ENCODE measurements at regions not wholly inside any gene's neighbourhood (a gene's known extent, or its start where the extent isn't known, plus 50 kb on each side); places are given as distances from the start of the nearest gene placed in this dataset.
"Not testable (repeated sequence)": the region's sequence is repeated elsewhere in the genome, so short reads cannot be mapped to it uniquely, and the experiment has no call there.

DNA sequence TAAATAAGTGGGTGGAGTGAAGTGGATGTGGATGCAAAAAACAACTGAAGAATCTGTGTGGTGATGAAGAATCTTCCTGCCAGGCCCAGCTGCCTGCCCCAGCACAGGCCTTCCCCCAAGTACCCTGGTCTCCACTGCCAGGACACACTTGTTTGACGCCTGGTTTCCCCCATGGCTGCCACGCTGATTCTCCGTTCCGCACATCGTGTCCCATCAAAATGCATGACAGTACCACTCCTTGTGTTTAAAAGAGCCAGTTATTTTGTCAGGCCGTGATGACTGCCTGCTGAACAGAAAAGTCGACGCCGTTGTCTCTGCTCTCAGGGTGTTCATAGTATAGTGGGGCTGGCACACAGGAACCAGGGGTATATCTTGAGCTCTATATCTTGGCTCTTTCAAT is 50.3 kb upstream of the KYNU start:
- no peak overlapping the region for H3K4me3 Mint-ChIP-seq
- no peaks in the 10 kb centered on the region for H3K27me3 Mint-ChIP-seq
- H3K27ac Mint-ChIP-seq = no peak overlapping the region
- no peaks in the 10 kb centered on the region for H3K9me3 Mint-ChIP-seq
- no peaks in the 10 kb centered on the region for H3K4me1 Mint-ChIP-seq
- DNase-seq = no peak
- CTCF ChIA-PET = no interaction called here
- H3K36me3 Mint-ChIP-seq (ENCODE audit: low read depth) = no peaks in the 10 kb centered on the region
- POLR2A ChIA-PET = no interaction called here

DNA sequence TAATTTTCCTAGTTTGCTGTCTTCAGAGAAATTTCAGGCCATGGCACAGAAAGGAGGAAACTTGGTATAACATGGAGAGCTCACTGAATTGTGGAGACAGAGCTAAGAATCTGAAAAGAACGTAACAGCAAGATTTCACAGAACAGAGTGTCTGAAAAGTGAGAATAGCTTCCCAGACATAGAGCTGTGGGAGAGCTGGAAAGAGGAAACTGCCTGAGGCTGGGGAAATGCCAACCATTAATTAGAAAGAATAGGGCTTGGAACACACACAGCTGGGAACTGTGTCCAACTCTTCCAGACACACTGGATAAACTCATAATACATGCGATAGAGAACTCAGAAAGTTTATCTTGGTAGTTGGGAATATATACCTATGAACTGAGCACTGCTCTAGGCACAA is 51.6 kb upstream of the KYNU start:
- ChIA-PET POLR2A (no interaction called here), CTCF (no interaction called here)
- Mint-ChIP-seq H3K4me3 (no peak overlapping the region), H3K4me1 (no peaks in the 10 kb centered on the region), H3K9me3 (no peaks in the 10 kb centered on the region), H3K27me3 (no peaks in the 10 kb centered on the region), H3K27ac (no peak overlapping the region), H3K36me3 (ENCODE audit: low read depth) (no peaks in the 10 kb centered on the region)
- DNase-seq = no peak

DNA sequence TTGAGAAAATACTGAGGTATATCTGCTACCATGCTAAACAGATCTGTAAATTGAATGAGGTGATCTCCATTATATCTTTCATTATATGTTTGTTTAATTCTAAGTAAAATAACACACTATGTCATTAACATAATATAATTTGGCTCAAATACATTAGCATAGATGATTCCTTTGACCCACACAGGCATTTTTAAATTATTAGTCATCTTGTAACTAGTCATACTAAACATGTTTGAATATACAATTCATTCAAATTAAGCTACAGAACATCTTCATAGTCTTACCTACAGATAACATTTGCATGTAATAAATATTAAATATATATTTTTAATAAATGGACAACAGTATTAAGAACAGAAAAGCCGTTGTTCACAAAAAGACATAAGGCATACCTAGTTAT is 52.7 kb upstream of the KYNU start:
- Mint-ChIP-seq H3K27ac (no peak overlapping the region), H3K9me3 (no peaks in the 10 kb centered on the region), H3K4me3 (no peak overlapping the region), H3K4me1 (no peaks in the 10 kb centered on the region), H3K36me3 (ENCODE audit: low read depth) (no peaks in the 10 kb centered on the region), H3K27me3 (no peaks in the 10 kb centered on the region)
- ChIA-PET CTCF (no interaction called here), POLR2A (no interaction called here)
- no peak for DNase-seq

DNA sequence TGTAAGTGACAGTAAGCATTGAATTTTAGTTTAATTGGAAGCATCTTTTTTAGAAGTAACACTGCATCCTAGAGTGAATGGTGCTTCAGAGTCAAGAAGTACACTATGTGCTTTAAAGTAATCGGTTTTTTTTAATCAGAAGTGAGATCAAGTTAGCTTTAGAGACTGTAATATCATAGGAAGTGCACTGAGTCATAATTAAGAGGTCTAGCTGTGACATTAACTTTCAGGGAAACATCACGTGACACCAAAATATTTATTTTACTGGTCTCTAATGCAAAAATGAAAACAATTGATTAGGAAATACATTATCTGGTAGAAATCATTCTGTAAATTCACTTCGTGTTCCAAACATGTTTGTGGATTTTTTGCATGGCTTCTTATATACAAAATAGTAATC is 55.3 kb upstream of the KYNU start:
- Mint-ChIP-seq H3K9me3 (no peaks in the 10 kb centered on the region), H3K4me3 (no peak overlapping the region), H3K27me3 (no peaks in the 10 kb centered on the region), H3K4me1 (no peaks in the 10 kb centered on the region), H3K36me3 (ENCODE audit: low read depth) (no peaks in the 10 kb centered on the region), H3K27ac (no peak overlapping the region)
- ChIA-PET CTCF (no interaction called here), POLR2A (no interaction called here)
- no peak for DNase-seq

DNA sequence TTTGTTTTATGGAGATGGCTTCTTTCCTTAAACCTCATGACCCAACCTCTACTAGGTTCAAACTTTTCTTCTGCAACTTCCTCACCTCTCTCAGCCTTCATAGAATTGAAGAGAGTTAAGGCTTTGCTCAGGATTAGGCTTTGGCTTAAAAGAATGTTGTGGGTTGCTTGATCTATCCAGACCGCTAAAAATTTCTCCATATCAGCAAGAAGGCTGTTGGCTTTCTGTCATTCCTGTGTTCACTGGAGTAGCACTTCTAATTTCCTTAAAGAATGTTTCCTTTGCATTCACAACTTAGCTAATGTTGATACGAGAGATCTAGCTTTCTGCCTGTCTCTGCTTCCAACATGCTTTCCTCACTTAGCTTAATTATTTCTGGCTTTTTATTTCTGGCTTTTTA is 58.1 kb upstream of the KYNU start:
- no peaks in the 10 kb centered on the region for H3K36me3 Mint-ChIP-seq (ENCODE audit: low read depth)
- ChIA-PET CTCF (no interaction called here), POLR2A (no interaction called here)
- H3K27me3 Mint-ChIP-seq = no peaks in the 10 kb centered on the region
- no peak overlapping the region for H3K27ac Mint-ChIP-seq
- no peaks in the 10 kb centered on the region for H3K4me1 Mint-ChIP-seq
- no peak overlapping the region for H3K4me3 Mint-ChIP-seq
- H3K9me3 Mint-ChIP-seq = no peaks in the 10 kb centered on the region
- no peak for DNase-seq

DNA sequence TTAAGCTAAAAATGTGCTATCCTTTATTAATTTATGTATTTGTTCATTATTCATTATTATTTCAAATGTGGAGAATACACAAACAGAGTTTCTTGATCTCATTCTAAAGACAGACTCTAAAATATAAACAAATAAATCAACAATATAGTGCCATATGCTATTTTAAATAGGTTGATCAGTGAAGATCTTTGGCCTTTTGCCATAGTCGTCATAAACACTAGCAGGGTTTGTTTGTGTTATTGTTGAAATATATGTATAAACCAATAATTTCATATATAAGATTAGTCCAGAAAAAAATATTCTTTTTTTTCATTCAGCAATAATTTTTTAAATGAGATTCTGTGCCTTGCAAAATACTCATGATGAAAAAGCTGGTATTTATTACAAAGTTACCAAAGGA is 62.1 kb upstream of the KYNU start:
- H3K36me3 Mint-ChIP-seq (ENCODE audit: low read depth) = no peaks in the 10 kb centered on the region
- no peaks in the 10 kb centered on the region for H3K4me1 Mint-ChIP-seq
- H3K27me3 Mint-ChIP-seq = no peaks in the 10 kb centered on the region
- ChIA-PET CTCF (interaction anchor here (0.6 kb wide), 1 partner anchor 49 kb away, joined by 4 read pairs; no protein-coding TSS in a partner anchor), POLR2A (no interaction called here)
- no peak overlapping the region for H3K27ac Mint-ChIP-seq
- DNase-seq = no peak
- no peaks in the 10 kb centered on the region for H3K9me3 Mint-ChIP-seq
- H3K4me3 Mint-ChIP-seq = no peak overlapping the region

DNA sequence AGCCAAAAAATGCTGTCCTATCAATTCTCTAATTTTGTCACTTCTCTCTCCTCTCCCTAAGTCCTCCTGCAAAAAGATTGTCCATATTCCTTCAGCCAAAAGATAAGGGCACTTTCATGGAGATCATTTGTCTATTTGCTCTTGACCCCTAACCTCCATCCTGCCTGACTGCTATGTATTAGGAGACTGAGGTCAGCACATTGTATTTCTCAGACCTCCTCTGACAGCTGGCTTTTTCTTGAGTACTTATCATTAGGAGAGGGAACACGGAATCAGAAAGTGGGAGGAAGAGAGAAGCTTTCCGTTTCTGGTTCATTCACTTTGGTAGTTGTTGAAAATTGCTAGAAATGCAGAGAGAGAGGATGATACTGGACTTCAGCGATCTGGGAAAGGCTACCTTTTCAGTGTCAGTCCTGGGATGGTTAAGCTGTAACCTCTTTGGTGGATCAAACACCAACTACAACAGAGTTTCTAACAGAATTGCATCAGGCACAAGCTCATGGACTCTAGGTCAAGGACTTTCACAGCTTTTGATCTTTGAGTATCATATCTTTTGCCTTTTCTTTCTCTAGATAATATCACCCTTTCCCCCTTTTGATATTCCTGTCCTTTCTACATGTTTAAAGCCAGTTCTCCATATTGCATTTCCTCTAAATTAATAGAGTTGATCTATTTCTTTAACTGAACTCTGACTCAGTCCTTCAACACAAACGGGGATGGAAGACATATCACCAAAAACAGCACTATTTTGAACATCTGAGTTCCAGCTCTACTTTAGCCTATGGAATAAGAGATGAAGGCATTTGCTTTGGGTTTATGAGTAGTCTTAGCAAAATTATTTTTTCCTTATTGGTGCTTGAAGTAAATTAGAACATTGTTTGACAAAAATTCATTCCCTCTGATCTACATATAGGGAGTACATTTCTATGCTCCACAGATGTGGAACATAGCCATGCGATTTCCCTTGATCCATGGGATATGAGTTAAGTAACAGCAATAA is 63.3 kb upstream of the KYNU start:
- H3K9me3 Mint-ChIP-seq = no peaks in the 10 kb centered on the region
- no peaks in the 10 kb centered on the region for H3K36me3 Mint-ChIP-seq (ENCODE audit: low read depth)
- ChIA-PET POLR2A (no interaction called here), CTCF (no interaction called here)
- H3K27me3 Mint-ChIP-seq = no peaks in the 10 kb centered on the region
- H3K4me1 Mint-ChIP-seq = no peaks in the 10 kb centered on the region
- H3K27ac Mint-ChIP-seq = no peak overlapping the region
- DNase-seq = no peak
- no peak overlapping the region for H3K4me3 Mint-ChIP-seq

DNA sequence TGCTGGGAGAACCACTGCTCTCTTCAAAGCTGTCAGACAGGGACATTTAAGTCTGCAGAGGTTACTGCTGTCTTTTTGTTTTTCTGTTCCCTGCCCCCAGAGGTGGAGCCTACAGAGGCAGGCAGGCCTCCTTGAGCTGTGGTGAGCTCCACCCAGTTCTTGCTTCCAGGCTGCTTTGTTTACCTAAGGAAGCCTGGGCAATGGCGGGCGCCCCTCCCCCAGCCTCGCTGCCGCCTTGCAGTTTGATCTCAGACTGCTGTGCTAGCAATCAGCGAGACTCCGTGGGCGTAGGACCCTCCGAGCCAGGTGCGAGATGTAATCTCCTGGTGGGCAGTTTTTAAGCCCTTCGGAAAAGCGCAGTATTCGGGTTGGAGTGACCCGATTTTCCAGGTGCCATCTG is 65.8 kb upstream of the KYNU start:
- DNase-seq; H3K36me3 Mint-ChIP-seq (ENCODE audit: low read depth); H3K4me1 Mint-ChIP-seq; H3K4me3 Mint-ChIP-seq; H3K9me3 Mint-ChIP-seq; H3K27ac Mint-ChIP-seq; POLR2A ChIA-PET; CTCF ChIA-PET; H3K27me3 Mint-ChIP-seq: not testable (repeated sequence)

DNA sequence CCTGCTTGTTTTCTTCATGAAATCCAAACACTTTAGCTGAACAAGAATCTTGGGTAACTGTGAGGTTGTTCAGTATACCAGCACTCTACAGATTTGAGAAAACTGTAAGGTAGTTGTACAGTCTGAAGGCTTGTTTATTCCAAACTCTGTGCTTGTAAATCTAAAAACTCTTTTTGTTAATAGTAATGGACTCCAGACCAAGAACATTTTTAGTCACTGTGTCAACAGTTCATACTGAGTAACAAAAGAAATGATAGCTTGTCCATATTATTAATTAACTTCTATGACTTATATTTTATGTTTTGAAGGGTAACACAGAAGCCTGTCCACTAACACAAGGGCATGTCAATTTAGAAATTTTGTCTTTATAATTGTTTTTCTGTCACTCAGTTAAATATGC is 72.2 kb upstream of the KYNU start:
- Mint-ChIP-seq H3K27ac (no peak overlapping the region), H3K36me3 (ENCODE audit: low read depth) (no peaks in the 10 kb centered on the region), H3K27me3 (no peaks in the 10 kb centered on the region), H3K4me1 (no peaks in the 10 kb centered on the region), H3K4me3 (no peak overlapping the region), H3K9me3 (no peaks in the 10 kb centered on the region)
- ChIA-PET POLR2A (no interaction called here), CTCF (no interaction called here)
- DNase-seq = no peak

DNA sequence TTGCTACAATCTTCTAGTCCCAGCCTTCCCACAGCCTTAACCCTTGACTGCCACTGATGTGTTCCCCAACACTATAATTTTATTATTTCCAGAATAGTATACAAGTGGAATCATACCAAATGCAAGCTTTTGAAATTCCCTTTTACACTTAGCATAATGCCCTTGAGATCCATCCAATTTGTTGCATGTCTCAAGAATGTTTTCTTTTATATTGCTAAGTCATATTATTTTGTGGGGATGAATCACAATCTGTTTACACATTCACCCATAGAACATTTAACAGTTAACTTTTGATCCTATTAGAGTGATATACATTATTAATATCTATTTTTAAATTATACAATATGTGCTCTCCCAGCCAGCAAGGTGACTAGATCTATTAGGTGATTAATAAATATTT is 74.3 kb upstream of the KYNU start:
- ChIA-PET POLR2A (no interaction called here), CTCF (no interaction called here)
- no peaks in the 10 kb centered on the region for H3K36me3 Mint-ChIP-seq (ENCODE audit: low read depth)
- no peaks in the 10 kb centered on the region for H3K4me1 Mint-ChIP-seq
- H3K27me3 Mint-ChIP-seq = no peaks in the 10 kb centered on the region
- DNase-seq = no peak
- no peaks in the 10 kb centered on the region for H3K9me3 Mint-ChIP-seq
- H3K27ac Mint-ChIP-seq = no peak overlapping the region
- no peak overlapping the region for H3K4me3 Mint-ChIP-seq

DNA sequence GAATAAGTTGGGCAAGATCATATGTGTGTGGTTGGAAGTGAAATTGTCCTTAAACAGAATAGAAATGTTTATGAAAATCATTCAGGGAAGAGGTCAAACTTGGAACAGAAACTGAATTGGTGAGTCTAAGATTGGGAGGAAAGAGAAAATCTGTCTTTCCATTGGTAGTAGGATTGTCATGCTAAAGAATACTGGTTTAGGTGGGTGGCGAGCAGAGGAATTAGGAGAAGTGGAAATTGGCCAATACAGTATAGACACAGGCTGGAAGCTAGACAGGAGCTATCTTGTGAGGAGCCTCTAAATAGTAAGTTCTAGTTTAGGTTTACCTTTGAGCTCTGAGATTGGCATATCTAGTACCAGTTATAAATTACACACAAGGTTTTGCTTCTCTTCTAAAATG is 80.9 kb upstream of the KYNU start:
- Mint-ChIP-seq H3K4me3 (no peak overlapping the region), H3K9me3 (no peaks in the 10 kb centered on the region), H3K27ac (no peak overlapping the region), H3K36me3 (ENCODE audit: low read depth) (no peaks in the 10 kb centered on the region), H3K27me3 (no peaks in the 10 kb centered on the region), H3K4me1 (no peaks in the 10 kb centered on the region)
- CTCF ChIA-PET = no interaction called here
- DNase-seq = no peak
- POLR2A ChIA-PET = no interaction called here

DNA sequence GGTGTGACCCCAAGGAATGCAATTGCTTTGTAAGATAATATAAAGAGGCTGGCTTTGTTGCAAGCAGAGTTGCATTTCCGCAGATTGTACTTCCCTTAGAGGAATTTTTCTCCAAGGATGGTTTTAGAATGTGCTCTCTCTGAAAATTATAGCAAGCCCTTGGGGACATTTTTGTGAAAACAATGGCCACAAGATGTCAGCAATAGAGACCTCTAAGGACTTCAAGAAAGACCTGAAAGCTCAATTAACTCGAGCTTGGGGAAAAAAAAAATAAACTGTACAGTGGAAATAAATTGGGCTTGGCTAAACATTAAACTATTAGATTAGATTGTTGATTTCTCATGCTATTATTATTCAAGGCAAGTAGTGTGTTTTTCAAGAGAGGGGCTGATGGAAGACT is 81.3 kb upstream of the KYNU start:
- no peaks in the 10 kb centered on the region for H3K9me3 Mint-ChIP-seq
- H3K27ac Mint-ChIP-seq = no peak overlapping the region
- H3K27me3 Mint-ChIP-seq = no peaks in the 10 kb centered on the region
- no peak overlapping the region for H3K4me3 Mint-ChIP-seq
- no peak for DNase-seq
- ChIA-PET POLR2A (no interaction called here), CTCF (no interaction called here)
- H3K36me3 Mint-ChIP-seq (ENCODE audit: low read depth) = no peaks in the 10 kb centered on the region
- H3K4me1 Mint-ChIP-seq = no peaks in the 10 kb centered on the region

DNA sequence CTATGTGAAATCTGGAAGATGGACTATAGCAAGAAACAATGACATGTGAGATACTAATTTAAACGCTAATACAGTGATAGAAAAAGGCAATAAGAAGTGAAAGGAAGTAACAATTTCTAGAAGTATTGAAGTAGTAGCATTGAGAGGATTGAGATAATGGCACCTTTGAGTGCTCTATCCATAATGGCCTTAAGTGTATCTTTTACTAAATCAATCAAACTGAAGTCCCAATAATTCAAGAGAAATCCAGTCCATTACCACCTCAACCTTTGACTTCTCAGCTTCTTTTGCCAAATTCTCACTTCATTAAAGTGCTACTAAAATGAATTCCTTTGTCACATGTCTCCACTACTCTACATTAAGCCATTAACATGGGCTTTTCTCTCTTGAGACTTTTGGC is 82.6 kb upstream of the KYNU start:
- no peaks in the 10 kb centered on the region for H3K9me3 Mint-ChIP-seq
- H3K4me1 Mint-ChIP-seq = no peaks in the 10 kb centered on the region
- CTCF ChIA-PET = no interaction called here
- POLR2A ChIA-PET = no interaction called here
- DNase-seq = no peak
- no peak overlapping the region for H3K27ac Mint-ChIP-seq
- no peaks in the 10 kb centered on the region for H3K36me3 Mint-ChIP-seq (ENCODE audit: low read depth)
- no peaks in the 10 kb centered on the region for H3K27me3 Mint-ChIP-seq
- H3K4me3 Mint-ChIP-seq = no peak overlapping the region

DNA sequence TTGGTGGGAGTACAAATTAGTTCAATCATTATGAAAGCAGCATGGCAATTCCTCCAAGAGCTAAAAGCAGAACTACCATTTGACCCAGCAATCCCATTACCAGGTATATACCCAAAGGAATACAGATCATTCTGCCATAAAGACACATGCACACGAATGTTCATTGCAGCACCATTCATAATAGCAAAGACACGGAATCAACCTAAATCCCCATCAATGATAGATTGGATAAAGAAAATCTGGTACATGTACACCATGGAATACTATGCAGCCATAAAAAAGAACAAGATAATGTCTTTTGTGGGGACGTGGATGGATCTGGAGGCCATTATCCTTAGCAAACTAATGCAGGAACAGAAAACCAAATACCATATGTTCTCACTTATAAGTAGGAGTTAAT is 85.1 kb upstream of the KYNU start:
- CTCF ChIA-PET; H3K4me1 Mint-ChIP-seq; DNase-seq; POLR2A ChIA-PET; H3K27ac Mint-ChIP-seq; H3K27me3 Mint-ChIP-seq; H3K4me3 Mint-ChIP-seq; H3K9me3 Mint-ChIP-seq; H3K36me3 Mint-ChIP-seq (ENCODE audit: low read depth): not testable (repeated sequence)
